NCI-H524 treated with DMSO at 0.1 percent for 48 hours (cell line): ENCODE measurements at regions not wholly inside any gene's neighbourhood (a gene's known extent, or its start where the extent isn't known, plus 50 kb on each side); places are given as distances from the start of the nearest gene placed in this dataset.

ENCODE experiments used
- DNase-seq: peaks from one replicate; lab custom pipeline; 2025; lab: John Stamatoyannopoulos, UW

DNA sequence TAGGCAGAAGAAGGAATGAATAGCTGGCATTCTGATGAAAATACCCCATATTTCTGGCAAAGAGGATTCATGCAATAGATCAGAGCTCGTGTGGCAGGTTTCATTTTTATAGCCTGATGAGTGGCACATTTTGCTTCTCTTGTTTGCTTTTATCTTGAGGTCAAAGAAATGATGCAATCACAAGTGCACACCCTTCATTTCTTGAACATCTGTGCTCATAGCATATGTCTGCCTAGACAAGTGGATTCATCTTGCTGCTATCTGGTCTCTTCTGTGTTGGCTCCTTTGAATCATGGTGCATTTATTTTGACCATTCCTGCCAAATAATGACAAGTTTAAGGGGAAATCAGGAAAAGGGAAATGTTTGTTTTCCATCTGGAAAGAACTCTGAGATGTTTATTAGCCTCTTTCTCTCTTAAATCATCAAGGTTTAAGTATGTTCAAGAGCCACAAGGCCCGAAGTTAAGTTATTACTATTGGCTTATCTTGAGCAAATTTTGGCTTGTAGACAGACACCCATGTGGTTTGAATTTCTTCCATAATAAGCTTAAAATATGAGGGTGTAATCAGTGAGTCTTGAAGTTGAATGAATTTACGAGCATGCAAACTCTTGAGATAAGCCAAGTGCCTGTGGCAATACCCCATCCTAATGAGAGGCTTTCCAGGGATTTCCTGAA is 59.3 kb upstream of the HS3ST1 start:
- DNase-seq, result peak; percentile 84

DNA sequence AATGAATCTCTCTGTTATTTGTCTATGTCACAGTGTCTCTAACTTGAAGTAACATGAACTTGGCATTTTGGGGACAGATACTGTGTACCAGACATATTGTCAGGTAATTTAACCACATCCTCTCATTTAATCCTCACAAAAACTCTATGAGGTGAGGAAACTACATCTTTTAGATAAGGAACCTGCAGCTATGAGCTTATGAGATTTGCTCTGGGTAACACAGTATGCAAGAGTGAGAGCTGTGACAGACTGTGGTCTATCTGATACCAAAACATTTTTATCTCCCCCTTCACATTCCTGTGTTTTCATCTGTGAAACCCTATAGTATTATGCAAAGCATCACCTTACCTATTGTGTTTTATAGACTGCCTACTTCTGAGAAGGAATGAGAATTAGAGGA is 58.4 kb upstream of the HS3ST1 start:
- peak; percentile 15 for DNase-seq

DNA sequence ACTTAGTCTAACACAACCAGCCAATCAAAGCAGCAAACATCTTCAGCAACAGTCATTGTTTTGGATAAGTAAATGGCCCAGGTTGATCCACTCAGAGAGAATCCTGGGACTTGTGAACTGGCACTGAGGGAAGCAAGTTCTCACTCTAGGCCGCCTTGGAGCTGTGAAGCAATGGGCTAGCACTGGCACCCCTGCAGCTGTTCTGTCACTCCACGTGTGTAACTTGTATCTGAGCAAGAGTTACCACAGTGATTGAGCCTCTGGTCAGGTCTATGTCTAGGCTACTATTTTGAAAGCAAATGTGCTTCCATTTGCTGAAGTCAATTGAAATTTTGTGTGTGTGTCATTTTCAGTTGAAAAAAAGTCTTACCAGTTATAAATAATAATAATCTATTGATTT is 57.2 kb upstream of the HS3ST1 start:
- DNase-seq, result no peak

DNA sequence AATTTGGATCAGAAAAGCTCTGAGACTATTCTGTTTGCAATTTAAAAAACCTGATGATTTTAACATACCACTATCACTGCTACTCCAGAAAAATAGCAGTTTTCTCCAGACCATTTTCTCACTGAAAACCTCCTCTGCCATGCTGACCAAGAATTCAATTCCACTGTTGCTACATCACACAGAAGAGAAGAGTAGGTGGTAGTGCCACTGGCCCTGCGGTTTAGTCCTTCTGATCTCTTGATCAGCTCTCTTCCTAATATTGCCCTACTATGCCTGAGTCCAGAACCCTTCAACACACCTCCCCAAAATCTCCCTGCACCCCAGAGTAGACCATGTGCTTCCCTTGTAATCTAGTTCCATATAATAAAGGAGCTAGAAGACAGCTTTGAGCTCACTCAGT is 55.8 kb upstream of the HS3ST1 start:
- no peak for DNase-seq

DNA sequence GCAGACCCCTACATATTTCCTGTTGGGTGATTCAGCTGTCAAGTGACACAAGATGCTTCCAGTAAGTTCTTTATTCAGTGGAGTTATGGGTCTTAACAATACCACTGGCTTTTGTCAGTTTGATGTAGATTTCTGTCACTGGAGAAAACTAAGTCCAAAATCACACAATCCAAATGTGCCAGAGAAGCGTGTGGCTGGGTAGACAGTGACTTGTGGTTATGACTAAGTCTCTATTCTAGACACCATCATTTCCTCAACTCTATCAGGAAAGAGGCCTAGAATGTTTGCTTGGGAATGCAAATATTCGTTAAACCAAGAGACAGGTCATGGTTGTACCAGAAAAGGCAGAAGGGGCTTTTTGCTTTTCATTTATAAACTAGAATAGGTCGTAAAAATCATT is 54.4 kb upstream of the HS3ST1 start:
- no peak for DNase-seq

DNA sequence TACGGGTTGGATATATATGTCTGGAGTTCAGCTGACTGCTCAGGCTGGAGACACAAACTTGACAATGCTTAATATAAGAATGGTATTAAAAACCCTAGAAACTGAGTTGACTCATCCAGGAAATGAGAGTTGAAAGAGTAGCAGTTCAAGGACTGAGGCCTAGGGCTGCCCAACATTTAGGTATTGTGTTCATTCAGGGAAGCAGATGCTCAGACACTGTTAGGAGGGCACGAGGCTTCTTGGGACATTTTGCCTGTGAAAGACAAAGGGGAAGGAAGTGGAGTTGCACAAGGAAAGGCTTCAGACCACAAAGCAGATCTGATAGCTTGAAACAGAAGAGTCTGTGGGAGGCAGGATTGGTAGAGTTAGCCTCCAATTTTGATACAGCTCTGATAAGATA is 52.0 kb upstream of the HS3ST1 start:
- no peak for DNase-seq
